GM21723 (cell line): ENCODE measurements at regions not wholly inside any gene's neighbourhood (a gene's known extent, or its start where the extent isn't known, plus 50 kb on each side); places are given as distances from the start of the nearest gene placed in this dataset.
A peak's percentile ranks its signal among the peaks of the same experiment; 100 is the strongest.
"Not testable (repeated sequence)": the region's sequence is repeated elsewhere in the genome, so short reads cannot be mapped to it uniquely, and the experiment has no call there.

Experiments
- ATAC-seq: cut with Tn5 transposase; IDR thresholded peaks from one replicate; pipeline ENCODE4 v1.9.1; 2021; ENCODE audit warnings: mild to moderate bottlenecking, moderate library complexity; ENCODE audit not compliant: unreplicated experiment

DNA sequence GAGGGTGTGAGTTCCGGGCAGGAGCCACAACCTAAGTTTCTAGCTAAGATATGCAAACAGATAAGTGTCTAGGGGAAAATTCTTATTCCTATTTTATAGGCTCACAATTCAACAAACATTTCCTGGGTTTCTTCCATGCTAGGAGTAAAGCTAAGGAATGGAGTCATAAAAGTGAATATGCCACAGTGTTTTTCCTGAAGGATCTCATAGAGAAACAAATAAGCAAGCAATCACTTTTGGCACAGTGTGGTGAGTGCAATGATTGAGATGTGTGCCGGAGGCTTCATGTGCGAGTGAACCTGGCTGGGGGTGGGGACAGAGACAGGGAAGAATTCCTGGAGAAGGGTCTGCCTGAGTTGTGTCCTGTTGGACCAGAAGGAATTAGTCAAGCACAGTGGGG, 147.4 kb downstream of the TENT5C start:
- ATAC-seq: no peak

DNA sequence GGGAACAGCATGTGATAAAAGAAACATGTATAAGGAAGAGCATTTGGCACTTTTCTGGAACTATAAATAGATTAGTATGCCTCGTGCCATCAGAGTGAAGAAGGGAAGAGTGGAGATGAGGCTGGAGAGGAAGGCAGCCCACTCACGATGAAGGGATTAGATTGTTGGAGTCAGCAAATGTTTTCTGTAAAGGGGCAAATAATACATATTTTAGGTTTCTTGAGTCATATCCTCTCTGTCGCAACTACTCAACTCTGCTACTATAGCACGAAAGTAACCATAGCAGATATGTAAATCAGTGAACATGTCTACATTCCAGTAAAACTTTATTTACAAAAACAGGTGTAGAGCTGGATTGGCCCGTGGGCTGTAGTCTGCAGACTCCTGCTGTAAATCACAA, 147.8 kb downstream of the TENT5C start:
- ATAC-seq: no peak

GRCh38 chr1:117754061-117754969, 148.5 kb downstream of the TENT5C start:
- no peak for ATAC-seq

DNA sequence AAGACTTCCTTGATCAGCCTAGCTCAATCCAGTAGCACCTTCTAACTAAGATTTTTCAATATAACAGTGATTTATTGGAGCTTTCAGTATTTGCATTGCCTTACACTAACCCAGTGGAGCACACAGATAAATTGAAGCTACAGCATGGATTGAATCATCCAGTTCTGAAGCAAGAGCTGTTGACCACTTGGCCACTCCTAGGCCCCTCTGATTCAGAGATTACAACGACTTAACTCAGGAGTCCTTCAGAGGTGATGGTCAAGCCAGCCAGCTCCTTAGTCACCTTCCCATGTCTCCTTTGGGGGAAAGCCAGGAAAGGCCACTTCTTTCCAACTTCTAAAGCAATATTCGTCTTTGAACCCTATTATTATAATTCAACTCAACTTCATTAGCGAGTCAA, 151.8 kb downstream of the TENT5C start:
- no peak for ATAC-seq

DNA sequence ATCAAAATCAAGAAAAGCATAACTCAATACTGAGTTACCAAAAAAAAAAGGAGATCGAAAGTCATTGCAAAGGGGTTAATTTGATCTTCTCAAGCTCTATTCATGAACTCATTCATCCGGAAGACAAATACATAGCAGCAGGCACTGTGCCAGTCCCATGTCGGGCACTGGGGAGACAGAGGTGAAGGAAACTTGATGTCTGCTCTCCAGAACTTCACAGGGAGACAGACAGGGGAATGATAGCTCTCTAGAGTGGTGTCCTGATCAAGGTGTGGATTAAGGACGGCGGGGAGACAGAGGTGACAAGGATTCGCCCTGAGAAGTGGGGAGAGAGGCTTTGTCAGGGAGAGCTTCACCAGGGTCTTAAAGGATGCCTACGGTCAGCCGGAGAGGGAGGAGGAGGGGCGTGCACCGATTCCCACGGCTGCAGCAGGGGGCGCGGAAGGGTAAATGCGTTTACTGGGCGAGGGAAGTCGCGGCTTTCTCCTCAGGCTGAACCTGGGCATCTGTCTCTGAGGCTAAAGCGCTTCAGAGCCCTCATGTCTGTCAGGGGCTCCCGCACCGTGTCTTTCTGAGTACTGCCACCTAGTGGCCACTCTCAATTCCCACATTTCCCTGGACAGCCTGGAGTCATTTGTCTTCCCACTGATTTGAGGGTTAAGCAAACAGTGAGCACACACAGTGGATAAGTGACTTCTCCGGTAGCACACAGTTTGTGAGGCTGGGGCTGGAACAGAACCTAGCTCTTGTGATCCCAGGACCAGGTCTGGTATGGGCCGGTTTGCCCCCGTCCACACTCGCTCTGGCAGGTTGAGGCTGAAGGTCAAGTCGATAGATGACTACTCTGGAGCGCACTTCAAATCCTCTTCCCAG, 152.8 kb downstream of the TENT5C start:
- ATAC-seq: peak; percentile 81

DNA sequence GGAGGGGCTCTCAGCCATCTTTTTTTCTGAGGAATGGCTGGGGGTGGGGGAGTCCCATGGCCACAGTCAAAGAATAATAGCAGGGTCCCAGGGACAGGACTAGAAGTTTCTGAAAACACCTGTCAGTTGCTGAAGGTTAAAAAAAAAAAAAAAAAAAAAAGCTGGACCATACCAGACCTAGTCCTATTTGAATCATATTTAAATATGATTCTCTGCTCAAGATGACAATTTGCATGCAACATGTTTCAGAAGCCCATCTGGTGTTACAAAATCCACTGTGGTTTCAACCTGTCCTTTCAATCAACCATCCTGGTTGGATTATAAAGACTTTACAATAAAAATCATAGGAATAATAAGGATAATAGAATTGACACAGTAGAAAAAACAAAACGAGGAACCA, 153.7 kb downstream of the TENT5C start:
- no peak for ATAC-seq

GRCh38 chr1:117760069-117760468, 154.2 kb downstream of the TENT5C start:
- ATAC-seq: no peak

DNA sequence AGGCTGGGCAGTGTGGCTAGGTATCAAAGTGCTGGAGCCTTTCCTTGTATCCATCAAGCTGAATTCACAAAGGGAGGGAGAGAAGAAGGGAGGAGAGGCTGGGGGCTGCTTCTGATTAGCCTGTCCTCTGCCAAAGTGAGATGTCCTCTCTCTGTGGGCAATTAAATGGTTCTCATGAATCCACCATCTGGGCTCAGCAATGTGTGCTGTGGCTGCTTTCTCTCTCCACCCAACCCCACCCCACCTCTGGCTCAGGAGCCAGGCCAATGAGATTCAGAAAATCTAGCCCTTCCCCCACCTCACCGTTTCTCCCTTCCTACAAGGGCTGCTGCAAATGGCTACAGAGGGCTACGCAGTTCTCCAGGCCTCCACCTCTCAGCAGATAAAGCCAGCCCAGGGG, 154.6 kb downstream of the TENT5C start:
- ATAC-seq: no peak

GRCh38 chr1:117767756-117768155, 161.7 kb downstream of the GDAP2 start:
- ATAC-seq: not testable (repeated sequence)

- ATAC-seq: no peak
Observed at GRCh38 chr1:117770981-117771531, 158.4 kb downstream of the GDAP2 start.

GRCh38 chr1:117779364-117779763, 150.1 kb downstream of the GDAP2 start:
- no peak for ATAC-seq

GRCh38 chr1:117780687-117781475, 148.5 kb downstream of the GDAP2 start:
- ATAC-seq: no peak

- no peak for ATAC-seq
Observed at GRCh38 chr1:117782056-117782455, 147.4 kb downstream of the GDAP2 start.

DNA sequence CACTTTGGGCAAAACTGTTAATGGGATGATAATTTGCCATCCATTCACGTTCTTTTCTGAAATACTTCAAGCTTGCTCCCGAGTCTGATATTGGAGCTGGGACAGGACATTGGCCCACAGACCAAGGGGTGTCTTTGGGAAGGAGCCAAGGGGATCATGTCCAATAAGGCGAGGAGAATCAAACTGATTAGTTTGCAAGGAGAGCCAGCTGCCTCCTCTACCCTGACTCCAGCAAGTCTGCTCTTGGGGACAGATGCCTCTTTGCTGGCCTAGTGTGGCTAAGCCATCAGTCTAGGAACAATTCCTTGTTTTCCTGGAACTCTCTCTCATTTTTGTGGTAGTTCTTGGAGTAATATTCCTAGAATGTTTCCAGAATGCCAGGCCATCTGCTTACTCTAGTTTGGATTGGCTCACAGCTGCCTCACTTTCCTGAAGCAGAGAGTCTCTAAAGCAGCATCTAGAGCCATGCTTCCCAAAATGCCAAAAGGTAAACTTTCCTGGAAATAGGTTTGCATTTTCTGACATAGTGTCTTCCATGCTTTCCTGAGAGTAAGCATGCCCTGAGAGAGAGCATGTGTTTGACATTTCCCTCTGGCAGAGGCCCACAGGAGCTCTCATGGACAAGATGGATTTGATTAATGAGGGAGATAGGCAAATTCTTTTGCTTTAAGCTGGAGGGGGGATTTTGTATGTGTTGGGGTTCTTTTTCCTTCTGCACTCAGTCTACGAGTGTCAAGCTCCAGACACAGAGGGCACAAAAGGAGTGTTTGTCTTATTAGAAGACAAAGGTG, 145.6 kb downstream of the GDAP2 start:
- no peak for ATAC-seq

GRCh38 chr1:117788014-117788413, 141.4 kb downstream of the GDAP2 start:
- no peak for ATAC-seq

GRCh38 chr1:117793413-117793812, 136.0 kb downstream of the GDAP2 start:
- ATAC-seq: no peak

DNA sequence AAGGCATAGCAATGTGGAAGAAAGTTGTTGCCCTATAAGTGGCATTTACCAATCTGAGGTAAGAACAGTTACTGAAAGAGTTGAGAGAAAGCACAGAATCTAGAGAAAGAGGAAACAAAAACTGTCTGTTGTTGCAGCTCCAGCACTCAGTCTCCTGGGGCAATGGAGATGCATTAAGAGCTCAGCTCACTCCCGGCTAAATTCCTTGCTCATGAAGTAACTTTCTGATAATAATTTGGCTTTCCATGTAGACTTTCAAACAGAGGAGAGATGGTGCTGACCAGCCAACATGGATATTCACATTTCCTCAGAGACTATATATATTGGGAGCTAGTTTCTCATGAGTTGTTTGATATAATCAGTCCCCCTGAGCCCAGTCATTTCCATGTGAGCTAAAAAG, 135.3 kb downstream of the GDAP2 start:
- no peak for ATAC-seq

GRCh38 chr1:117795190-117795589, 134.2 kb downstream of the GDAP2 start:
- no peak for ATAC-seq

GRCh38 chr1:117795792-117796191, 133.6 kb downstream of the GDAP2 start:
- ATAC-seq: no peak

- ATAC-seq: no peak
Observed at GRCh38 chr1:117796226-117796625, 133.2 kb downstream of the GDAP2 start.
